ENCODE measurements at regions not wholly inside any gene's neighbourhood (a gene's known extent, or its start where the extent isn't known, plus 50 kb on each side); places are given as distances from the start of the nearest gene placed in this dataset.

DNA sequence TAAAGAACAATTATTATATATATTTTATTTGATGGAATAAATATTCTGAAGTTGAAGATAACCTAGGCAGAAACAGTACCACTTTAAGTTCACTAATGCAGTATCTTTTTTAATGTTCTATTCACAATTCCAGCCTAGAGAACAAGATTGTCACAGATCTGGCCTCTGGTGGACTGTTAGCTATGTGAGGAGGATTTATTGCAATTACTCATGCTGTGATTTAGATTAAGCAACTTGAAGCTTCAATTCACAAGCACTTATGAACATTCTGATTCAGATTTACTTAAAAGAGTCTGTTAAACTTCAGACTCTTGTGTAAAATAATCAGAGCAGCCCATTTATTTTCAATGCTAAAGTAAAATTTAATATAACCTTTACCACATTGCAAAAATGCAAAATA lies 1489.8 kb downstream of the STIM2 start:
- DNase-seq (ENCODE audit: extremely low read depth, low read depth, low spot score), result no peak

DNA sequence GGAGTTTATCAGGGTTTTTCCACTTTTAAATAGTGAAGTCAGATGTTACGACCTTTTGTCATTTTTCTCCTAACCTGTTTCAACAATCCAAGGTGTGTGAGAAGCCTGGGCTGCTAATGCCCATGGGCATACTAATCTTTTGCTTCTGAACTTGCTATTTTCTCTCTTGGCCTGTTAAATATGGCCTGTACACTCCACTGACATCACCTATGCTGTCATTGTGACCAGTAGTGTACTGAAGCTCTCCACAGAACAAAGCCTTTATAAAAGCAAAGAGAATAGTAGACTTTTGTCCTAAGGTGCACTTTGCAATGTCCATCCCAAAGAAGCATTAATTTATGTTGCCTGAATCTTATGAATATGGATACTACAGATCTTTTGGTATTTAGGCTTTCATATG lies 1490.5 kb downstream of the STIM2 start:
- DNase-seq (ENCODE audit: extremely low read depth, low read depth, low spot score), result no peak

DNA sequence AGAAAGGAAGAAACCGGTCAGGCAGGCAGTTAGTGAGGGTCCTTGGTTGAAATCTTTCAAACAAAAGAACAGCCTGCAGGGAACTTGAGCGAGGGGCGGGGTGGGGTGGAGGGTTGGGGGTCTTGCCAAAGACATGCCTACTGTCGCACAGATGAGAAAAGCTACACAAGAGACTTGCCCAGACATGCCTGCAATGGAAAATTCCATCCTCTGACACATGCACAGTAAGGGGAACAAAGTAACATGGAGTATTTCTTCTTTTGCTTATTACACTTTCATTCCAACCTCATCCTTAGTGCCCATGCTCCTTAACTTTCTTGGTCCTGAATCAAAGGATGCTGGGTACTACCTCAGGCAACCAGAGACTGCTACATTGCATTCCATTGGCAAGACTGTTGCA lies 1491.2 kb downstream of the STIM2 start:
- DNase-seq (ENCODE audit: extremely low read depth, low read depth, low spot score), result no peak

DNA sequence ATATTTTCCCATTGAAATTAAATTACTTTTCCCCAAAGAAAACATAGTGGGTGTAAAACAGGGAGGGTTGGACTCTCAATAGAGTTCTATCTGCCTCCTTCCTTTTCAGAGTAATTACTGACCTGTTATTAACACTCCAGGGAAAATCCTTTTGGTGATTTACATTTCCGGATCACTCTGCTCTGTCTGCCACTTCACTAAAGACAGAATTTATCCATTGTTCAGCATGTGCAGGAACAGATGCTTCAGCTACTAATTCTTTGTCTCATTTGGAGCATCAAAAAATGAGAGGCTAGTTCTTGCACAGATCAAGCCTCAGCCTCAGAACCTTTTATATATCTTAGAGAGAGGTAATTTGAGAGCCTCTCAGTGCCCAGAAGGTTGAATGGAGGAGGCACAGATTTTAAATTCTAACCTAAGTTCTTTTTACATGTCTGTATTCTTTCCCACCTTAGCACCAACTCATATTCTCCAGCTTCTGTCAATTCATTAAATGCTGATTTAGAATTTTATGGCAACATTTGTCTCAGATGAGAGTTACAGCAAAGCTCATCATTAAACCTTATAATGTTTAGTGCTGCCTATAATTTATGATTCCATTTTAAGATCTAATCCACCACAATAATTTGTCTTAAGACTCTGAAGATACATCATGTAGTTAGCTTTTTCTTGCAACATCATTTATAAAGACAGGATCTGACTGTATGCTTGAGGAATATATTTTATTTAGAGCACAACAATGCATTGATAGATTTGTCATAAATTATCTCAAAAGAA lies 1494.4 kb downstream of the STIM2 start:
- DNase-seq (ENCODE audit: extremely low read depth, low read depth, low spot score), result peak; percentile 2

DNA sequence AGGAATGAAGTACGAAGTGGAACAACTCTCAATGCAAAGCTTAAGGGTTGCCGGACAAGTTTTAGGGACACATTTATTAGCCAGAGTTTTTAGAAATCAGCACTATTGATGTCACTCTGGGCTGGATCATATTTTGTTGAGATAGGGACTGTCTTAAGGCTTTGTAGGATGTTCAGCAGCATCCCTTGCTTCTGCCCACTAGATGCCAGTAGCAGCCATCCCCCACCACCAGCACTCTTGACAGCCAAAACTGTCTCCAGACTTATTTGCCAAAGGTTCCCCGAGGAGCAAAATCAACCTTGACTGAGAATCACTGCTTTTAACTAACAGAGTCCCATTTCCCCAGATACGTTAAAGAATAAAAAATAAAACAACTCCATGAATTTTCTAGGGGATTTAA lies 1497.3 kb downstream of the STIM2 start:
- no peak for DNase-seq (ENCODE audit: extremely low read depth, low read depth, low spot score)

DNA sequence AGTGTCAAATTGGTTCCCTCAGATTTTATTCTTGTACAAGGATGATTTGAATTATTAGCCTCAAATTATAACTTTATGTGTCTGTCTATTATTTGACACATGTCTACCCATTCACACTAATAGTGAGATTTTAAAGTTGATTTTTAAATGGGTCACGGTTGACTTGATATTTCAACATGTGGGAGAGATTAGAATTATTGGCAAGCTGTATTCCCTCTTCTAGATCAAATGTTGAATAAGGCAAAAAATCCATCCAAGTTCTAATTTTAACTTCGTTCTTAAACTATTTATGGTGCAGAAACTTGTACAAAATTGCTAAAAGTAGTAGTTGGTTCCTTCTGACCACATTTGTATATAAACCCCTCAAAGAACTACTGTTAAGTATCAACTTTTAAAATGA lies 1498.0 kb downstream of the STIM2 start:
- DNase-seq (ENCODE audit: extremely low read depth, low read depth, low spot score), result no peak

DNA sequence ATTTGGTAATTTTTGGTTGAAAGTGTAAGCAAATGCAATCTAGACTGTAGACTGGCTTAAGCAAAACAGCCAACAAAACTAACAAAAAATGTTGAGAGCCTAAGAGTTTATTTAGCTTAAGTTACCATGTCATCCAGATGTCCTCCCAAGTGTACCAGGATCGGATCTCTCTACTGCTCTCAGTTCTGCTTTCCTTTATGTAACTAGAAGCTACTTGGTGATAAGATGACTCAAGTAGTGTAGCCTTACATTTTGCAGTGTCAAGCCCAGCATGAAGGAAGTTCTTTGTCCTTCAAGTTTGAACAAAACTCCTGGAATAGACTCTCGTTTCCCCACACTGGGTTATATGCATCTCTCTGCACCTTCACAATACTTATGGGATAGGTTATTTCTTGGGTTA lies 1500.0 kb downstream of the STIM2 start:
- no peak for DNase-seq (ENCODE audit: extremely low read depth, low read depth, low spot score)

DNA sequence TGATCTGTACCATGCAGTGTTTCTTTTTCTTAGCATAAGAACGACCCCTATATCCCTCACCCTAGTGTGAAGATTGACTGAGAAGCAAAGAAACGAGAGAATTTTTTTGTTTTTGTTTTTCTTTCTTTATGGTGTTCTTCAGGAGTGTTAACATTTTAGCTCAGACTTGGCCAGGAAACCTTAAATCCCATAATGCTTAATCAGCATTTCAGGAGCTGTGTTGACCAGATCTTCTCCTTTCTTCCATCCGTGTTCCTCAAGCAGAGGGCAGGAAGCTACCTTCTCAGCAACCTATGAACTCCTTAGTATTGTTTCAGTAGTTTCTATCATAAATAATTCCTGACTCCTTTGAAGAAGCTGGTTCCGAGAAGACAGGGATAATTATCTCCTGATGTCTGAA lies 1501.5 kb downstream of the STIM2 start:
- no peak for DNase-seq (ENCODE audit: extremely low read depth, low read depth, low spot score)

DNA sequence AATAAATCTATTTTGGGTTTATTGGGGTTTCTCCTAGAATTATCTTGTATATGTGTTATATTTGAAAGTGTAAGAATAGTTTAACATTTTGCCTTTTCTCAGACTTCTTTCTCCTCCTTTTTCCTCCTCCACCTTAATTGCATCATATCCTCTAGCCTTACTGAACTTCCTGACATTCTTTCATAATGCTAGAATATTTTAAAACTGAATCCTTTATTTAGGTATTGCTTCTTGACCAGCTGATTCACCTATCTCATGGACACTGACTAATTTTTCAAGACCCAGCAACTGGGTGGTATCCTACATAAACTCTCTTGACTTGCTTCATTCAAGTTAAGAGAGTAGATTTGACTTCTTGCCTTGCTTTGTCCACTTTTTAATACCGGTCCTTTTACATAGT lies 1508.9 kb downstream of the STIM2 start:
- DNase-seq (ENCODE audit: extremely low read depth, low read depth, low spot score), result no peak

DNA sequence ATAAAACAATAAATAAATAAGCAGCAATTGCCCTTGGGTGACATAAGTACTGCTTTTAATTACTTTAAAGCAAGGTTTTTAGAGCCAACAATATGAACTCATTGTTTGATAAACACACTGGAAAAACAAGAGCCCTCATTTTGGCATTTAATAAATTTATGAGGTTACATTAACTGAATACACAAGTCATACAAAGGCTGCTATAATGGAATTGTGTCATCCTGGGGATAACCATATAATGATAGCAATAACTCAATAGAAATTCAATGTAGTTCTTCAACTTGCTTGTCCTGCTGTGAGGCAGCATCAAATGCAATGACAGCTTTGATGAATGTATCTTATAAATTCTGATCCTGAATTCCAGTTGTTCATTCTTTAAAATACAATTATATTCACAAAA lies 1512.5 kb downstream of the STIM2 start:
- DNase-seq (ENCODE audit: extremely low read depth, low read depth, low spot score), result no peak

DNA sequence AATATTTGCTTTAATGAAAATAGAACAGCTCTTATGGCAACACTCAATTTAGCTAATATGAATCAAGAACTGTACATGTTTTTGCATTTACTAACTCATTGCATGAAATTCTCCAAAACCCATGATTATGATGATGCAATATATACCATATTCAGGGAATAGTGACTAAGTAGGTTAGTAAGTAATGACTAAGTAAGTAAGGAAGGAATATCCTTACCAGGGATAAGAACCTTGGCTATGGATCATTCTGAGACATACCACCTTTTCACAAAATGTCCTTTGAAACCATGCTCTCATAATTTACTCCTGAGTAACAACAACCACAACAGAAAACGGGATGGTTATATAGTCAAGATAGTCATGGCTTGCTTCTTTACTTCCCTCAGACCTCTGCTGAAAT lies 1513.0 kb downstream of the STIM2 start:
- DNase-seq (ENCODE audit: extremely low read depth, low read depth, low spot score), result no peak

DNA sequence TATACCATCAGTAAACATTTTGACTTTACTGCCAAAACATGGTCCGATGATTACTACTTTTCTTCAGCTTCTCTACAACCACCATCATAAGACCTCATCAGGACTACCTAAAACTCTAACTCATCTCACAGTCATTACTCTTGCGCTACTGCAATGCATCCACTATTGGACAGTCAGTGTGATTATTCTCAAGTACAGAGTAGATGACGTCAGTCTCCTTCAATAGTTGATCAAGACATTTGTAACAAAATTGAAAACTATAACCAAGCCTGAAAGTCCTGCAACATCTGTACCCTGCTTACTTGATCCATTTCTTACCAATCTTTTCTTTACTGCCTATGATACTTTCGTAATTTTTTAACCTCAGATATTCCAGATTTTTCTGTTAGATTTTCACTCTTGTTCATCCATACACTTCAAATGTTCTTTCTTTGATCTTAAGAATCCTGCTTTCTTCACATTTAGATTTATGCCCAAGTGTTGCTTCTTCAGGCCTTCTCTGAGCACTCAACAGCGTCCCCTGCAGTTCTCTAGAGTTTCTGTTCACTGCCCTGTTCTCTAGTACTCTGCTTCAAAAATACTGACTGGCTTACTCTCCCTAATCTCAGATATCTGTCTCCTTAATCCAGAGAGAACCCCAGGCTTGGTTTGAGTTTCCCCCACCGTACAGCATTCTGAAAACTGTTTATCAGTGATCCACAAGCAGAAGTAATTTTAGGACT lies 1517.6 kb downstream of the STIM2 start:
- no peak for DNase-seq (ENCODE audit: extremely low read depth, low read depth, low spot score)

DNA sequence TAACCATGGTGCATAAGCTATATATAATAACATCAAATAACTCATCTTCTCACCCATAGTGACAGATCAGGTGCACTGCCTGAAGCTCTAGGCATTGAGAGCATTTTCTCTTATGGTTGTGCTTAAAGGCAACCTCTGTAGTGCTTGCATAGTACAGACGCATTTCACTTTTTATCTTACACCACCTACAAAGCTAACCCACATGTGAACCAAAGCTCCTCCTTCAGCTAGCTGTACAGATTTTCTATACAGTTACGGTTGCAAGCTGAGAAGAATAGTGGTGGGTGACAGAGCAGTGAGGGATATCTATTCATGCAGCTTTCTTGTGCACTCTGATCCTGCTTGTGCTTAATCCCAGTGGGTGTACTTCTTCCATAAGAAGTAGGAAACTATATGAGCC lies 1525.2 kb downstream of the STIM2 start:
- no peak for DNase-seq (ENCODE audit: extremely low read depth, low read depth, low spot score)

DNA sequence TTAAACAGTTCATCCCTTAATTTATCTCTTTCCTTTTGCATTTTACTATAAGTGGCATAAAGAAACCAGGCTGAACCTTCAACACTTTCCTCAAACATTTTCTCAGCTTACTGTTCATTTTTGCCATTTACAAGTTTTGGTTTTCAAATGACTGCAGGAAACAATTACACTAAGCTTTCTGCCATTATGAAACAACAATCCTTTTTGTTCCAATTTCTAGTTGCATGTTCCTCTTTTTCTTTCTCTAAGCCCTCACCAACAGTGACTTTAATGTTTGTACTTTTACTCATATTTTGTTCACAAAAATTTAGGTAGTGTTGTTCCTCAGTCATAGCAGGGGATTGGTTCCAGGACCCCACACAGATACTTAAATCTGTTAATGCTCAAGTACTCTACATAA lies 1526.1 kb downstream of the STIM2 start:
- no peak for DNase-seq (ENCODE audit: extremely low read depth, low read depth, low spot score)

DNA sequence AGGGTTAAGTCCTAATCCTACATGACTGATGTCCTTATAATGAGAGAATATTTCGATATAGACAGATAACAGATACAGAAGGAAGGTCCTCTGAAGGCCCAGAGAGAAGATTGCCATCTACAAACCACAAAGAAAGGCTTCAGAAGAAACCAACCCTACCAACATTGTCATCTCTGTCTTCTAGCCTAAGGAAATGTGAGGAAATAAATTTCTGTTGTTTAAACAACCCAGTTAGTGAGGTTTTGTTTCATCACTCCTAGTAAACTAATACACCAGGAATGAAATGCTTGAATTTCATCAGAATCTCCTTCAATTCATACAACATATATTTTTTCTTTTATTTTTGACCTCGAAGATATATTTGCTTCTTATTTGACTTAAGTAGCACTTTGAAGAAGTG lies 1527.8 kb downstream of the STIM2 start:
- no peak for DNase-seq (ENCODE audit: extremely low read depth, low read depth, low spot score)

DNA sequence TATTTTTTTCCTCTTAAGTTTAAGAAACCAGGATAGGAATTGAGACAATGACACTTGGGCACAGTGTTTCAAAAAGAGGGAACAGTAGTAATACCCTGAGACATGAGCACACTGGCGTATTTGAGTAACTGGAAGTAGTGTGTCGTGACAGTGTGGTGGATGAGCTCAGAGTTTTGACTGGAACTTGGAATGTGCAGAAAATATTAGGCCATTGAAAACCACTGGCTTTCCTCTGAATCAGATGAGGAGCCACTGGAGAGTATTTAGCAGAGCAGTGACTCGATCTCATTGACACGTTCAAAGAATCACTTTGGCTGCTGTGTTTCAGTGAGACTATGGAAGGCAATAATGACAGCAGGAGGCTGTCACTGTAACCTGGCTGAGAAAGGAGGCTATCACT lies 1531.2 kb downstream of the STIM2 start:
- DNase-seq (ENCODE audit: extremely low read depth, low read depth, low spot score), result no peak

DNA sequence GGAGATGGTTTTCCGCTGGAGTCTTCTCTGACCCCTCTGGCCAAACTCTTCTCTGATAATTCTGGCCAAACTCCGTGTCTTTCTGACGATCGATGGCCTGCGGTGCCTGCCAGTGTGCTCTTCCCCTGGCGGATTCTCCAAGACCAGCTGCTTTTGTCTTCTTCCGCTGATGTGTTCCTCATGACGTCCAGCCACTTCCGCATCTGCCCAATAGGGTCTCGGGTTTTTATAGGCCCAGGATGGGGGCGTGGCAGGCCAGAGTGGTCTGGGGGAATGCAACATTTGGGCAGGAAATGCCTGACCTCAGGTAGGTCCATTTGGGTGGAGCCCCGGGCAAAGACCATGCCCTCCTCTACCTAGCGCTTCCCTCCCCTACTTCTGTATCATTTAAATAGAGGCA lies 1542.1 kb downstream of the STIM2 start:
- no peak for DNase-seq (ENCODE audit: extremely low read depth, low read depth, low spot score)

DNA sequence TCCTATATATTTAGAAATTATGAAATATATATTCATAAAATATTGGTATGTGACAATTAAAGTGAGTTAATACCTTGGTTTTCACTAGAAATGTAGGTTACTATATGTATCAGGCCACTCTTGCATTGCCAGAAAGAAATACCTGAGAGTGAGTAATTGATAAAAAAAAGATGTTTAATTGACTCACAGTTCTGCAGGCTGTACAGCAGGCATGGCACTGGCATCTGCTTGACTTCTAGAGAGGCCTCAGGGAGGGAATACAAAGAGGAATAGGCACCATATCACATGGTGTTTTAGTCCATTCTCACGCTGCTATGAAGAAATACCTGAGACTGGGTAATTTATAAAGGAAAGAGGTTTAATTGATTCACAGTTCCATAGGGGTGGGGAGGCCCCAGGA lies 1560.6 kb downstream of the STIM2 start:
- DNase-seq (ENCODE audit: extremely low read depth, low read depth, low spot score), result no peak

DNA sequence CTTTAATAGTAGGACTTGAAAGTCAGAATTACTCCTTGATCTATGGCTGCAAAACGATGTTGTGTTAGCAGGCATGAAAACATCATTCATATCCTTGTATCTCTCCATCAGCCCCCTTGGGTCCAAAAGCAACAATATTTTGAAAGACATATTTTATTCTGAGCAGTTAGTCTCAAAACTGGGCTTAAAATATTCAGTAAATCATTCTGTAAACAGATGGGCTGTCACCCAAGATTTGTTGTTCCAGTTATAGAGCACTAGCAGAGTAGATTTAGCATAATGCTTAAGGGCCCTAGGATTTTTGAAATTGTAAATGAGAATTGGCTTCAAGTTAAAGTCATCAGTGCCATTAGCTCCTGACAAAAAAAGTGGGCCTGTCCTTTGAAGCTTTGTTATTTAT lies 1565.6 kb downstream of the STIM2 start:
- DNase-seq (ENCODE audit: extremely low read depth, low read depth, low spot score), result no peak

DNA sequence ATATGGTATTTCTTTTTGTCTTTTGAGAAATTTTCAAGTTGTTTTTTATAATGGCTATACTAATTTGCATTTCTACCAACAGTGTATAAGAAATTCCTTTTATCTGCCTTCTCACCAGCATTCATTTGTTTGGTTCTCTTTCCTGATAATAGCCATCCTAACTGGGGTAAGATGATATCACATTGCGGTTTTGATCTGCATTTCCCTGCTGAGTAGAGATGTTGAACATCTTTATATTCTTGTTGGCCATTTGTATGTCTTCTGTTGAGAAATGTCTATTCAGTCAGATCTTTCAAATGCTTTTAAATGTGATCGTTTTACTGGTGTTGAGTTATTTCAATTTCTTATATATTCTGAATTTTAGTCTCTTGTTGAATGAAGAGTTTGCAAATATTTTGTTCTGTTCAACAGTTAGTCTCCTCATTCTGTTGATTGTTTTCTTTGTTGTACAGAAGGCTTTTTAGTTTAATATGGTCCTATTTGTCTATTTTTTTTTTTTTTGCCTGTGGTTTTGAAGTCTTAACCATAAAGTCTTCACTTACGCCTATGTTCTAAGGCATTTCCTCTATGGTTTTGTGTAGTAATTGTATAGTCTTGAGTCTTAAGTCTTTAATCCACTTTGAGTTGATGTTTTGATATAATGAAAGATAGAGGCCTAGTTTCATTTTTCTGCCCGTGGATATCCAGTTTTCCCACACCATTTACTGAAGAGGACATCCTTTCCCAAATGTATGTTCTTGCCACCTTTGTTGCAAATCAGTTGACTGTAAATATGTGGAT lies 1566.9 kb downstream of the STIM2 start:
- no peak for DNase-seq (ENCODE audit: extremely low read depth, low read depth, low spot score)

DNA sequence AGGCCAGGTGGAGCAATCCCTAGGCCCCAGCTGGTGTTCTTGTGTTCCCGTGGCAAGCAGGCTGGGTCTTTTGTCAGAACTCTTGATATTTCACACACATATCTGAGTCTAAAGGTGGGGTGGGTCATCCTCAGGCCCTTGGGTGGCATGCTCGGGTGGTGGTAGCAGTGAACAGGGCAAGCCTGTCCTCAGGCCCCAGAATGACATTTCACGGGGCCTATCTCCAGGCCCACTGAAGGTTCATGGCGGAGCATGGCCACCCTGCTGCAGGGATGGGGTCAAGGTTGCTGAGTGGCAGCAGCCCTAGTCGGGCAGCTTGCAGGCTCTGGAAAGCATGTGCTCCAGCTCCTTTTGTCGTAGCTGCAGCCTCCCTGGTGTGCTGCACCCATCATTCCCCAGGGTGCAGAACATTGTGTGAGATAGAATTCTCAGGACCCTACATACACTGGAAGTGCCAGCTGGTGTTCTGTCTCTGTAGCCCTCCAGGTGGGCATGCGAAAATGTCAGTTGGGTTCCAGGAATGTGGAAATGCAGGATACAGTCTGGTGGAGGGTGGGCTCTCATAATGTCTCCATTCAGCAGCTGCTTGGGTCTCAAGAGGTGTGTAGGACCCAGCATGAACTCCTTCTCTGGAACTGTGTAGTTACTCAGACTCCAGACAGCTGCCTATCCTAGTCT lies 1571.8 kb downstream of the STIM2 start:
- DNase-seq (ENCODE audit: extremely low read depth, low read depth, low spot score), result no peak

Measured in glomerular endothelial cell (primary cell).